HL-60 (cell line): ENCODE measurements at regions not wholly inside any gene's neighbourhood (a gene's known extent, or its start where the extent isn't known, plus 50 kb on each side); places are given as distances from the start of the nearest gene placed in this dataset.

Experiments
- CTCF ChIP-seq: IDR thresholded peaks from one replicate; pipeline ENCODE4 v1.5.1; 2011; ENCODE audit warnings: low read length, control low read depth, inconsistent platforms; ENCODE audit not compliant: insufficient read depth
- POLR2AphosphoS5 ChIP-seq: IDR thresholded peaks from 2 replicates; pipeline ENCODE4 v1.6.1; 2012; ENCODE audit warnings: low read depth

GRCh38 chr4:14771504-14772175 is 230.6 kb upstream of the CPEB2 start:
- TF ChIP-seq CTCF (no peak), POLR2AphosphoS5 (no peak)
